ENCODE measurements at regions not wholly inside any gene's neighbourhood (a gene's known extent, or its start where the extent isn't known, plus 50 kb on each side); places are given as distances from the start of the nearest gene placed in this dataset.

DNA sequence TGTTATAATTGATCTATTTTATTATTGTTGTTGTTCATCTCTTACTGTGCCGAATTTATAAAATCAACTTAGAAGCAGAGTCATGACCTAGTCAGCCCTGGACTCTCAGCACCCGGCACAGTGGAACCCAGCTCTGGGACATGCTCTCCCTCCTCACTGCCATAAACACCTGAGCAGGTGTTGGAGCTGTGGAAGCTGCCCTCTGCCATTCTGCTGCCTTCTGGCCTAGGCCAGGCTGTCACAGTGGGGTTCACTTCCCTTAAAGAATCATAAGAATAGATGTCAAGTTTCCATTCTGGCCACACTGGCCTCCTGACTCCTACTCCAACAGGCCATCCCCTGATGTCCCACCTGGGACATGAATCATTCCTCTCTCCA lies 192.2 kb downstream of the ZFP36L2 start:
- Histone ChIP-seq H3K4me3 (no peak overlapping the region), H3K27ac (no peak overlapping the region), H3K27me3 (no peaks in the 10 kb centered on the region), H3K36me3 (no peaks in the 10 kb centered on the region), H3K4me1 (peaks cover 23% of the 10 kb centered on the region), H3K9me3 (replicated peaks) (no peaks in the 10 kb centered on the region)
- no peak for DNase-seq

GRCh38 chr2:43033466-43034241 lies 192.8 kb downstream of the ZFP36L2 start:
- no peak overlapping the region for H3K27ac ChIP-seq
- DNase-seq: no peak
- H3K9me3 ChIP-seq (replicated peaks): no peaks in the 10 kb centered on the region
- no peaks in the 10 kb centered on the region for H3K27me3 ChIP-seq
- peaks cover 22% of the 10 kb centered on the region for H3K4me1 ChIP-seq
- H3K36me3 ChIP-seq: no peaks in the 10 kb centered on the region
- H3K4me3 ChIP-seq: no peak overlapping the region

- Histone ChIP-seq H3K4me1 (peaks cover 15% of the 10 kb centered on the region), H3K36me3 (no peaks in the 10 kb centered on the region), H3K27me3 (no peaks in the 10 kb centered on the region), H3K4me3 (no peak overlapping the region), H3K9me3 (replicated peaks) (no peaks in the 10 kb centered on the region), H3K27ac (no peak overlapping the region)
- no peak for DNase-seq
Measured at GRCh38 chr2:43033016-43033270, 193.5 kb downstream of the ZFP36L2 start.

DNA sequence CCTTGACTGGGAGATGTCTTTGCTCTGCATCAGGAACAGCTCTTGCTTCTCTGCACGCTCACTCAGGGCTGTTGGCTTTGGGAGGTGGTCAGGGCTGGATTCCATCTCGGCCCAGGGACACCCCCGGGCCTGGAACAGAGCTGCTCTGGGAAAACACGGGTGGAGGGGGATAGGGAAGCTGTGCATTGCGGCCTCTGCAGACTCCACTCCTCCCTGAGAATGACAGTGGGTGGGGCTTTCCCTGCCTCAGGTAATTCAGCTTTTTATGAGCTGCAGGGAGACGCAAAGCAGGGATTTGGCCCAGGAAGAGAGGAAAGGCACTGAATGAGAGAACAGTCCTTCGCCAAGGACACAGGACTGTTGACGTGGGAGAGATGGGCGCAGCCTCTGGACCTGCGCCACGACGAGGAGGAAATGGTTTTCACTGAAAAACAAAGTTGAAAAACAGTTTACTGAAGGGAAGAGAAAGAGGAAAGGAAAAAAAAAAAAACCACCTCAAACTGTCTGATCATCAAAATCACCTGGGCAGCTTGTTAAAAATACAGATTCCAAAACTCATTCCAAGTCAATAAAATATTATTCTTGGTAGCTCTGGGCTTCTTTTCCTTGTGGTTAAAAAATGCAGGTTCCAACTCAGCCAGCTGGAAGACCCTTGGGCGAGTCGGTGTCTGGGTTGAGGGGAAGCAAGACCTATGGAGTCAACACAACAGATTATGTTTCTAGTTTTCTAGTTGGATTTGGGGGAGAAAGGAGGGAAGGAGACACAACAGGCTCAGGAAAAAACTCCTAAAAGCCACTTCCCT lies 194.0 kb downstream of the ZFP36L2 start:
- peaks cover 15% of the 10 kb centered on the region for H3K4me1 ChIP-seq
- DNase-seq: no peak

GRCh38 chr2:43031471-43032212 lies 194.8 kb downstream of the ZFP36L2 start:
- Histone ChIP-seq H3K27ac (peak overlapping the region; percentile 29; the same call in 1 of the 2 replicates), H3K36me3 (no peaks in the 10 kb centered on the region), H3K27me3 (no peaks in the 10 kb centered on the region), H3K9me3 (replicated peaks) (no peaks in the 10 kb centered on the region), H3K4me3 (no peak overlapping the region), H3K4me1 (peaks cover 15% of the 10 kb centered on the region)
- DNase-seq: peak; percentile 60 to 81

More for the DNA sequence above, 194.0 kb downstream of the ZFP36L2 start:
- H3K27ac ChIP-seq: peak overlapping the region; percentile 29; the same call in 1 of the 2 replicates
- no peak overlapping the region for H3K4me3 ChIP-seq
- H3K27me3 ChIP-seq: no peaks in the 10 kb centered on the region
- H3K36me3 ChIP-seq: no peaks in the 10 kb centered on the region
- no peaks in the 10 kb centered on the region for H3K9me3 ChIP-seq (replicated peaks)

- no peak overlapping the region for H3K27ac ChIP-seq
- no peak overlapping the region for H3K4me3 ChIP-seq
- H3K27me3 ChIP-seq: no peaks in the 10 kb centered on the region
- no peaks in the 10 kb centered on the region for H3K9me3 ChIP-seq (replicated peaks)
- no peak for DNase-seq
- H3K4me1 ChIP-seq: peaks cover 15% of the 10 kb centered on the region
- no peaks in the 10 kb centered on the region for H3K36me3 ChIP-seq
Measured at GRCh38 chr2:43030551-43031307, 195.7 kb downstream of the ZFP36L2 start.

DNA sequence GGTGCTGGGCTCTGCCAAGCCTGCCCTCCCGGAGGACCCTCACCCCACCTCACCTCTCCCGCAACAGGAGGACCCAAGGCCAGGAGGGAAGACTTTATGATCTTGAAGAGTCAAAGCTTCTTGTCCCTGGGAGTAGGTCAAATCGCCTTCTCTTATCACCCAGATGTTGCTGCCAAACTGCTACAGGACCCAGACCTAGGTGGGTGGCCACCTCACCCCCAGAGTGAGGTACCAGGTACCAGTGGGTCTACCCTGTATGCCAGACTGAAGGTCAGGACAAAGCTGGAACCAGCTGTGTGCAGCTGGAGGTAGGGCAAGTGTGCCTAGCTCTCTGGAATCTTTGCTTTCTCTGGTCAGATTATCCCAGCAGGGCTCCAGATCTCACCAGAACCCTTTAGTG lies 197.2 kb downstream of the ZFP36L2 start:
- H3K27ac ChIP-seq: no peak overlapping the region
- H3K9me3 ChIP-seq (replicated peaks): no peaks in the 10 kb centered on the region
- no peak overlapping the region for H3K4me3 ChIP-seq
- H3K4me1 ChIP-seq: peaks cover 22% of the 10 kb centered on the region
- H3K27me3 ChIP-seq: no peaks in the 10 kb centered on the region
- H3K36me3 ChIP-seq: no peaks in the 10 kb centered on the region
- DNase-seq: no peak

DNA sequence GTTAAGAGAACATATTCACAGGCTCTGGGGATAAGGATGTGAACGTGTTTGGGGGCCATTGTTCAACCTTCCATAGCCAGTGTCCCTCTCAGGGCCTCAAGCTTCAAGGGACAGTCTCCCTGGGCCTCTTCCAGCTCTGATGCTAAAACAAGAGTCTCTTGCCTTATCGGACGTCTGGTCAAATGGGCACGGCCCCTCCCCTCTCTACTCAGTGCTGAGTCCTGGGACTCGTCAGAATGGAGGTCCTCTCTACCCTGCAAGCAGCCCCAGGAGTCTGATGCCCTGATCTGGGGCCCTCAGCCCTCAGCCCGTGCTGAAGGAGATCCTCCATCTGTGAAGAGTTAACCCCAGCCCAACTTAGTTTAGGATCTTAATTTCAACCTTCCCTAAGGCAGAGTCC lies 198.2 kb downstream of the ZFP36L2 start:
- H3K4me3 ChIP-seq: no peak overlapping the region
- H3K4me1 ChIP-seq: peaks cover 24% of the 10 kb centered on the region
- no peaks in the 10 kb centered on the region for H3K9me3 ChIP-seq (replicated peaks)
- no peaks in the 10 kb centered on the region for H3K27me3 ChIP-seq
- no peaks in the 10 kb centered on the region for H3K36me3 ChIP-seq
- no peak for DNase-seq
- H3K27ac ChIP-seq: no peak overlapping the region

- DNase-seq: no peak
- Histone ChIP-seq H3K27ac (no peak overlapping the region), H3K4me1 (peaks cover 22% of the 10 kb centered on the region)
Measured at GRCh38 chr2:43027097-43027873, 199.1 kb downstream of the ZFP36L2 start.

GRCh38 chr2:43026426-43027096 lies 199.8 kb downstream of the ZFP36L2 start:
- DNase-seq: no peak
- H3K4me1 ChIP-seq: peaks cover 15% of the 10 kb centered on the region
- no peaks in the 10 kb centered on the region for H3K27me3 ChIP-seq
- no peaks in the 10 kb centered on the region; the same call in 1 of the 2 replicates for H3K9me3 ChIP-seq (replicated peaks)
- no peak overlapping the region for H3K4me3 ChIP-seq
- H3K27ac ChIP-seq: no peak overlapping the region
- H3K36me3 ChIP-seq: no peaks in the 10 kb centered on the region

More at GRCh38 chr2:43027097-43027873, 199.1 kb downstream of the ZFP36L2 start:
- no peaks in the 10 kb centered on the region for H3K9me3 ChIP-seq (replicated peaks)
- H3K4me3 ChIP-seq: no peak overlapping the region
- no peaks in the 10 kb centered on the region for H3K27me3 ChIP-seq
- H3K36me3 ChIP-seq: no peaks in the 10 kb centered on the region

DNA sequence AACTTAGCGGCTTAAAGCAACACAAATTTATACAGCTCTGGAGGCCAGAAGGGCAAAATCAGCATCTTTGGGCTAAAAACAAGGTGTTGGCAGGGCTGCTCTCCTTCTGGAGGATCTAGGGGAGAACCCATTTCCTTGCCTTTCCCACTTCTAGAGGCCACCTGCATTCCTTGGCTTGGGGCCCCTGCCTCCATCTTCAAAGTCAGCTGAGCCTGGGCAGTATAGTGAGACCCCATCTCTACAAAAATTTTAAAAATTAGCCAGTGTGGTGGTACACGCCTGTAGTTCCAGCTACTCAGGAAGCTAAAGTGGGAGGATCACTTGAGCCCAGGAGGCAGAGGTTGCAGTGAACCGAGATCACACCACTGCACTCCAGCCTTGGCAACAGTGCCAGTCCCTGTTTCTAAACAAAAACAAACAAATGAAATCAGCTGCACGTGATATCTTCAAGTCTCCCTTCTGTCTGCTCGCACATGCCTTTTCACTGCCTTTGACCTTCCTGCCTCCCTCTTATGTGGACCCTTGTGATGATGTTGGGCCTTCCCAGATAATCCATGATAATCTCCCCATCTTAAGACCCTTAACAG lies 200.6 kb downstream of the ZFP36L2 start:
- no peak overlapping the region for H3K27ac ChIP-seq
- no peaks in the 10 kb centered on the region for H3K27me3 ChIP-seq
- H3K36me3 ChIP-seq: no peaks in the 10 kb centered on the region
- no peaks in the 10 kb centered on the region; the same call in 1 of the 2 replicates for H3K9me3 ChIP-seq (replicated peaks)
- no peak overlapping the region for H3K4me3 ChIP-seq
- peaks cover 10% of the 10 kb centered on the region; the same call in 1 of the 2 replicates for H3K4me1 ChIP-seq
- no peak for DNase-seq

DNA sequence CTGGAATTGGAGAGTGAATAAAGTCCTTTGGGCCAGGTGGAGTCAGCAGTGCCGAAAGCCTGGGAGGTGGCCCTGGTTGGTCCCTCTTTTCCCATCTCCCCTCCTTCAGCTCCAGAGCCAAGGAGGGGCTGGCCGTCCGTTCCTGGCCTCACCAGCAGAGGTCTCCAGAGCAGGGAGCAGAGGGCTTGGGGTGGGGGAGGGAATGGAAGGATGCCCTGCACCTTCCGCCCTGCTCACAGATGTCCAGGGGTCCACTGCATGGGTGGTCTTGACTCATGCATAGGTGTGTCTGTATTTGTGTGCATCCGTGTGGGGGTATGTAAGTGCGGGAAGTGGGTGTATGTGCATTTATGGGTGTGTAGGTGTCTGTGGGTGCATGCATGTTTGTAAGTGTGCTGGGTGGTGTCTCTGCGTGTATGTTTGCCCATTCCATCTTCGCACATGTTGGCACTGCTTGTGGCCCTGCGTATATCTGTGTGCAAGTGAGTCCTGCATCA lies 201.8 kb downstream of the ZFP36L2 start:
- H3K27ac ChIP-seq: no peak overlapping the region
- peak; percentile 78 to 86 for DNase-seq

More for the DNA sequence above, 201.8 kb downstream of the ZFP36L2 start:
- Histone ChIP-seq H3K4me3 (no peak overlapping the region), H3K4me1 (peaks cover 9% of the 10 kb centered on the region; the same call in 1 of the 2 replicates), H3K9me3 (replicated peaks) (peaks cover 7% of the 10 kb centered on the region), H3K36me3 (no peaks in the 10 kb centered on the region), H3K27me3 (no peaks in the 10 kb centered on the region)

Measured in SJCRH30 (cell line).